WI38 (cell line): ENCODE measurements at regions not wholly inside any gene's neighbourhood (a gene's known extent, or its start where the extent isn't known, plus 50 kb on each side); places are given as distances from the start of the nearest gene placed in this dataset.

ENCODE experiments used
- H3K4me3 ChIP-seq: 2 replicates; pipeline ENCODE4 v1.5.1; 2011; ENCODE audit warnings: low read depth, mild to moderate bottlenecking, control low read depth, low read length
- CTCF ChIP-seq: IDR thresholded peaks from 2 replicates; pipeline ENCODE4 v1.5.1; 2012; ENCODE audit warnings: low read depth, mild to moderate bottlenecking, control low read depth, low read length

GRCh38 chr5:152905286-152905685 is 500.2 kb upstream of the NMUR2 start:
- no peak overlapping the region for H3K4me3 ChIP-seq
- no peak for TF ChIP-seq CTCF

DNA sequence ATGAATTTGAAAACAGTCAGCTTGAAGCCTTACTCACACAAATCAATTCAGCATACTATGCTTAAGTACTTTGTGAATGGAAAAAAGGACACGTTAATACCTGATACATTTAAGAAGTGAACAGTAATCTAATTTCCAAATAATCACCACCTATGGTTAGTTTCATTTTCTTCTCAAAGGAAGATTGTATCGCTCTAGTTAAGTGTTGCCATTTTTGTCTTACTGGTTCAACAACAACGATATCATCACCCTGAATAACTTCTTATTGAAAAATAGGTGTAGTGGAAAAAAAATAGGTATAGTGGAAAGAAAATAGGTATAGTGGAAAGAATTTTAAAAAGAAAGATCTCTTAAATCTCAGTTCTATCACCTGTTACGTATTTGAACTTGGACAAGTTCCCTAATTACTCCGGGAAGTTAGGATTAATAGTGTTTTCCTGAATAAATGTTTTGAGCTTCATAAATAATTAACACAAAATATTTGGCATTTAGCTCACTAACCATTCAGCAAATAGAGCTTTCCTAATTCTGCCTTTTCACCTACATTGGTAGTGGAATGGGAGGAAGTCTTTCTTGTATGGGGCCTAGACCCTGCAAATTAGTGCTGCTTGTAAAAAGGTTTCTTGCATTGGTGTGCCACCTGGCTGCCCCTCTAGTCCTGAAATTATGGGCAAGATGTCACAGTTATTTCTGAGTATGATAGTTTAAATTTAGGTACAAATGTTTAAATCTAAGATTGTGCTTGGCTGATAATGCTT is 502.6 kb upstream of the NMUR2 start:
- TF ChIP-seq CTCF = no peak
- H3K4me3 ChIP-seq = no peak overlapping the region

- no peak for TF ChIP-seq CTCF
- H3K4me3 ChIP-seq = no peak overlapping the region
These were observed 507.8 kb upstream of the NMUR2 start for GRCh38 chr5:152912924-152913323.

DNA sequence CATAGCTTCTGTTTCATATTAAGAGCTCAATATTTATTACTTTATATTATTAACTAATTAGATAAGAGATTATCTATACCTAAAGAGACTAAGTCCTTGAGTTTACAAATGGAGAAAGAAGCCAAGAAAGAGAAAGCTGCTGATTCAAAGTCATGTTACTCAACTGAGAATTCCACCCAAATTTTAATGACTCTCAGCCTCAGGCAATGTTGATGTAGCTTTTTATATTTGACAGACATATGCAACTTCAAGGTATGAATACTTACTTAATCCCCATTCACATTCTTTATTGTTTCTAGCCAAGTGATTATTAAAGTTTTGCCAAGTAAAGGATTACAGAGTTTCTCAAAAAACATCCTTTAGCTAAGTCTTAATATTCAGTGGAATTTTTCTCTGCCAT is 527.5 kb upstream of the NMUR2 start:
- no peak for TF ChIP-seq CTCF
- H3K4me3 ChIP-seq = no peak overlapping the region

- H3K4me3 ChIP-seq = no peak overlapping the region
- TF ChIP-seq CTCF = no peak
These were observed 528.0 kb upstream of the NMUR2 start for GRCh38 chr5:152933056-152933455.

GRCh38 chr5:152938630-152939029 is 533.6 kb upstream of the NMUR2 start:
- no peak for TF ChIP-seq CTCF
- no peak overlapping the region for H3K4me3 ChIP-seq

DNA sequence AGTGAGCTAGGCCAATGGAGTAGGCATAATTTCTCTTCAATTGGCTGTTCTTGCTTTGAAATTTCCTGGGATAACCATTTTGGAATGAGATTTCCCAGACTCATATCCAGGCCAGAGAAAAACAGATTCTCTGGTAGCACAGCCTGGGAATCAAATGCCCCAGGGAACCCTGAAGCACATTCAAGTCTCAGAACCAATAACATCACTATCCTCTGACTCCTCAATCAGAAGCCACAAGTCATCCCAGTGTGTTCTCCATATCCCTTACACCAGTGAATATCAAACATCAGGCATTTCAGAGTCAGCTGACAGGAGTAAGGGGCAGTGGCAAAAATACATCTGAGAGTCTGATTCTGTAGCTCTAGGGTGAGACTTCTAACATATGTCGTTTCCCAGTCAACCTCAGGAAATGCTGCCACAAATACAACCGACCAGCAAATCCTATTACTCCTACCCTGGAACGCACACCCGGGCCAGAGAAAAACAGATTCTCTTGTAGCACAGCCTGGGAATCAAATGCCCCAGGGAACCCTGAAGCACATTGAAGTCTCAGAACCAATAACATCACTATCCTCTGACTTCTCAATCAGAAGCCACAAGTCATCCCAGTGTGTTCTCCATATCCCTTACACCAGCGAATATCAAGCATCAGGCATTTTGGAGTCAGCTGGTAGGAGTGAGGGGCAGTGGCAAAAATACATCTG is 537.7 kb upstream of the NMUR2 start:
- TF ChIP-seq CTCF = no peak
- H3K4me3 ChIP-seq = no peak overlapping the region
